Colonic mucosa (tissue), 4 donors: ENCODE measurements at regions not wholly inside any gene's neighbourhood (a gene's known extent, or its start where the extent isn't known, plus 50 kb on each side); places are given as distances from the start of the nearest gene placed in this dataset.

ENCODE experiments used
- DNase-seq: peaks from one replicate; pipeline ENCODE4 v3.0.0-alpha.2; 2020
- H3K27ac ChIP-seq: fragments of 200-600 bp; one replicate; pipeline ENCODE4 v1.8.0; 2021
- H3K27me3 ChIP-seq: fragments of 200-600 bp; one replicate; pipeline ENCODE4 v1.8.0; 2021
- H3K36me3 ChIP-seq: fragments of 200-600 bp; one replicate; pipeline ENCODE4 v1.8.0; 2021
- H3K4me1 ChIP-seq: fragments of 200-600 bp; one replicate; pipeline ENCODE4 v1.8.0; 2021; ENCODE audit warnings: mild to moderate bottlenecking
- H3K4me3 ChIP-seq: fragments of 200-600 bp; one replicate; pipeline ENCODE4 v1.8.0; 2021
- H3K9ac ChIP-seq, 2 donors: one replicate each; pipeline ENCODE4 v1.7.0; 2013; ENCODE audit warnings: control low read depth in 2 of 2, low read depth in 2 of 2, low read length in 2 of 2
- H3K9me3 ChIP-seq: fragments of 200-600 bp; one replicate; pipeline ENCODE4 v1.8.0; 2021
- intact Hi-C: fragments of 100-400 bp; cut with DNase I; formaldehyde crosslinking; loops from one replicate; pipeline ENCODE4 v1.14.1; 2022
- TF ChIP-seq, protein P1 (sequence below): fragments of 200-600 bp; IDR thresholded peaks from one replicate; pipeline ENCODE4 v1.8.0; 2022; ENCODE audit warnings: antibody characterized with exemption, mild to moderate bottlenecking
- donor health status: healthy.
- donor health status: DM: no; HTN: no; CAD: no.
- donor health status: DM: no; HTN: no; CAD: no.

DNA sequence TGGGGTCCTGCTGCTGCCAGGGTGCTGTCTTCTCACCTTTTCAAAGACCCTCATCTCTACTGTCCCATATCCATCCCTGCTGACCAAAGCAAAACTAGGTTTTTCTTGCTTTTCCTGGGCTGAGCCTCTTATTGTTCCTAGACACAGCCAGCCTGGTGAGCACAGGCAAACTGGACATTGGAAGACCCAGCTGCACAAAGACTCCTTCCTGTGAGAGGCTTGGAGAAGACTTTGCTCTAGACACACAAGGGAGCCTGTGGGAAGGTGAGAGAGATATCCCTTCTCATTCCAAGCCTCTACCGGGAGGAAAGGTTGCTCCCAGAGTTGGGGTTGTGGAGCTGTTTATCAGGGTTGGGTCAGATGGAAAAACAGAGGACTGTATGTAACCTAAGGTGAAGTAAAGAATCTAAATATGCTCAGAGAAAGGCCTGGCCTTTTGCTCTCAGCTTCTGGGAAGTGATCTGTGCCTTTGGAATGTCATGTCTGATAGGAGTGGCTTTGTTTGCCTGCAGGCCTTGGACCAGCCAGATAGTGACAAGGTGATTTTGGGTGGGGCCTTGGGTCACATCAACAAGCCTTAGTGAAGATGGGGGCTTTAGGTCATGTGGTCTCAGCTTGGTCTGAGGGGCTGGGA is 87.6 kb upstream of the RUNX1 start:
- TF ChIP-seq, protein P1, sequence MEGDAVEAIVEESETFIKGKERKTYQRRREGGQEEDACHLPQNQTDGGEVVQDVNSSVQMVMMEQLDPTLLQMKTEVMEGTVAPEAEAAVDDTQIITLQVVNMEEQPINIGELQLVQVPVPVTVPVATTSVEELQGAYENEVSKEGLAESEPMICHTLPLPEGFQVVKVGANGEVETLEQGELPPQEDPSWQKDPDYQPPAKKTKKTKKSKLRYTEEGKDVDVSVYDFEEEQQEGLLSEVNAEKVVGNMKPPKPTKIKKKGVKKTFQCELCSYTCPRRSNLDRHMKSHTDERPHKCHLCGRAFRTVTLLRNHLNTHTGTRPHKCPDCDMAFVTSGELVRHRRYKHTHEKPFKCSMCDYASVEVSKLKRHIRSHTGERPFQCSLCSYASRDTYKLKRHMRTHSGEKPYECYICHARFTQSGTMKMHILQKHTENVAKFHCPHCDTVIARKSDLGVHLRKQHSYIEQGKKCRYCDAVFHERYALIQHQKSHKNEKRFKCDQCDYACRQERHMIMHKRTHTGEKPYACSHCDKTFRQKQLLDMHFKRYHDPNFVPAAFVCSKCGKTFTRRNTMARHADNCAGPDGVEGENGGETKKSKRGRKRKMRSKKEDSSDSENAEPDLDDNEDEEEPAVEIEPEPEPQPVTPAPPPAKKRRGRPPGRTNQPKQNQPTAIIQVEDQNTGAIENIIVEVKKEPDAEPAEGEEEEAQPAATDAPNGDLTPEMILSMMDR: no peak
- DNase-seq: peak; percentile 22
- Histone ChIP-seq H3K4me3 (no peak overlapping the region), H3K36me3 (no peaks in the 10 kb centered on the region), H3K9me3 (no peaks in the 10 kb centered on the region), H3K27me3 (no peaks in the 10 kb centered on the region), H3K27ac (no peak overlapping the region), H3K4me1 (no peaks in the 10 kb centered on the region), H3K9ac (no peak overlapping the region)
- intact Hi-C loops: no loop called here

DNA sequence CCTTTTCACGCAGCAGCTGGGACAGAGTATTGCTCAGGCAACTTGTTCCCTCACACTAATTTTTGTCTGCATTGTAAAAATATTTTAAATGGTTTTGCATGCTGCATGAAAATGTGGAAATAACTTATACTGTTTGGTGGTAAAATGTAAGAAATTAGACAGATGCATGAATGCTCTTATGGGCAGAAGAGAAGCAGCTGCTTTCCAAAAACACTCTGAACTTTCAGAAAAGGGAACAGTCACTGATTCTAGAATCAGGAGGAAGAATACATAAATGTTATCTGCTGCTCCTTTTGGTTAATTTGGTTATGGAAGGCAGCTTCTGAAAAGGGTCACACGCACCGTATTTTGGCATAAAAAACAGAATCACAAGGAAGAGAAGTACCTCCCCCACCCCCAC is 87.0 kb upstream of the RUNX1 start:
- Histone ChIP-seq H3K27ac (no peak overlapping the region), H3K4me3 (no peak overlapping the region), H3K36me3 (no peaks in the 10 kb centered on the region), H3K9ac (no peak overlapping the region), H3K9me3 (no peaks in the 10 kb centered on the region), H3K4me1 (no peaks in the 10 kb centered on the region), H3K27me3 (no peaks in the 10 kb centered on the region)
- intact Hi-C loops: no loop called here
- DNase-seq: no peak
- TF ChIP-seq, protein P1: no peak

DNA sequence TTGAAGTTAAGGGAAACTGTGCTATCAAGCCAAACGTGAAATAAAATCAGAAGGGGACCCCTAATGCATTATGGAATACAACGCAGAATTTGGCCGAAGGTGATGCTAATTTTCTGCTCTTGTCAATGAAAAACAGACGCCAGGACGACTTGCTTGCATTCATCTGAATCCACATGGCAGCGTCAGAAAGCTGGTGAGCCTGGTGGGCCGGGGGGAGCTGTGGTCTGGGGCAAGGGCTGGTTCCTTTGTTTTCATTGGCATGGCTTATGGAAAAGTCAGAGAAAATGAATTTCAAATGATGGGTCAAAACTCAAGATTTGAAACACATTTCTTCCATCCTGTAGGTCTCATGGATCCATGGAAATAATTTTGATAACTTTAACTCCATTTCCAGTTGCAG is 86.4 kb upstream of the RUNX1 start:
- no peaks in the 10 kb centered on the region for H3K4me1 ChIP-seq
- H3K27me3 ChIP-seq: no peaks in the 10 kb centered on the region

DNA sequence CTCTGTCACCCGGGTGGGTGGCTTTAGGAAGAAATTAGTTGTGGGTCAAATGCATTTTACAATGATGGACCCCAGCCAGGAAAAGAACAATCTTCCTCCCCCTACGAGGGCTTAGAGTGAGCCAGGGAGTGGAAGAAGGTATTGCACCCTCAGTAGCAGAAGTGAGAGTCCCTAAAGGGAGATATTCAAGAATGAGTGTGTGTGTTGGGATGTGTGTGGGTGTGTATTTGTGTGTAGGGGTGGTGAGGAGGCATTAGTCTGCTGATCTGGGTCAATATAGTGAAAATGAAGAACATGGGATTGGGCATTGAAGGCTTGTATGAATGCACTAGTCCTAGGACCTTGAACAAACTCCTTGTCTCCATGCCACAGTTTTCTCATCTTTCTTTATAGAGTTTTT is 85.2 kb upstream of the RUNX1 start:
- no peak for DNase-seq
- H3K4me3 ChIP-seq: no peak overlapping the region
- H3K27me3 ChIP-seq: no peaks in the 10 kb centered on the region
- H3K9ac ChIP-seq: no peak overlapping the region
- no peaks in the 10 kb centered on the region for H3K4me1 ChIP-seq
- TF ChIP-seq, protein P1: no peak
- no peaks in the 10 kb centered on the region for H3K9me3 ChIP-seq
- intact Hi-C loops: no loop called here
- no peaks in the 10 kb centered on the region for H3K36me3 ChIP-seq
- H3K27ac ChIP-seq: no peak overlapping the region

More for the DNA sequence above, 86.4 kb upstream of the RUNX1 start:
- no peaks in the 10 kb centered on the region for H3K9me3 ChIP-seq
- no peak overlapping the region for H3K4me3 ChIP-seq
- H3K9ac ChIP-seq: no peak overlapping the region
- DNase-seq: no peak
- intact Hi-C loops: no loop called here
- H3K36me3 ChIP-seq: no peaks in the 10 kb centered on the region
- TF ChIP-seq, protein P1: no peak
- H3K27ac ChIP-seq: no peak overlapping the region

DNA sequence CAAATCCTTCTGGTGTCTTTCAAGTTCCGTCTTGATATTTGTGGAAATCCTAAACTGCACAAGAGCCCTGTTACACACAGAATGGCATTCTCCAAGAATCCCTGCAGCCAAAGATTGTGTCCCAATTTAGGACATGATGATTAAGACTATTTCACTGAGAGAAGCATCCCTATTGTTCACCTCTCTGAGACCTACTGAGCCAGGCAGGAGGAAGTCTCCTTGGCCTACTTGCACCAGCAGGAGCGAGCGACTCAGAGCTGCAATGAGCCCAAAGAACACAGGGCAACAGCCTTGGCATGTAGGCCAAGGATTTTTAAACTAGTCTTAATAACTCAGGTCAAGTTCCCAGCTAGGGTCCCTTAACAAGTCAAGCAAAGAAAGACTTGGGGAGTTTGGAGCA is 79.4 kb upstream of the RUNX1 start:
- H3K4me1 ChIP-seq: no peaks in the 10 kb centered on the region
- H3K36me3 ChIP-seq: no peaks in the 10 kb centered on the region
- no peak overlapping the region for H3K4me3 ChIP-seq
- intact Hi-C loops: no loop called here
- H3K9ac ChIP-seq: no peak overlapping the region
- H3K9me3 ChIP-seq: no peaks in the 10 kb centered on the region
- TF ChIP-seq, protein P1: no peak
- H3K27ac ChIP-seq: no peak overlapping the region
- no peaks in the 10 kb centered on the region for H3K27me3 ChIP-seq
- no peak for DNase-seq
